ENCODE measurements at regions not wholly inside any gene's neighbourhood (a gene's known extent, or its start where the extent isn't known, plus 50 kb on each side); places are given as distances from the start of the nearest gene placed in this dataset.
A peak's percentile ranks its signal among the peaks of the same experiment; 100 is the strongest.

- Mint-ChIP-seq H3K4me3 (no peak overlapping the region), H3K4me1 (no peaks in the 10 kb centered on the region), H3K27ac (no peak overlapping the region), H3K9me3 (no peaks in the 10 kb centered on the region), H3K36me3 (no peaks in the 10 kb centered on the region), H3K27me3 (peaks cover 29% of the 10 kb centered on the region)
- ATAC-seq, result no peak
These were observed 440.1 kb upstream of the NFE2L3 start for GRCh38 chr7:25711940-25712339.

GRCh38 chr7:25712500-25712899 is 439.5 kb upstream of the NFE2L3 start:
- Mint-ChIP-seq H3K4me3 (no peak overlapping the region), H3K36me3 (no peaks in the 10 kb centered on the region), H3K4me1 (no peaks in the 10 kb centered on the region), H3K27me3 (peaks cover 35% of the 10 kb centered on the region), H3K27ac (no peak overlapping the region), H3K9me3 (no peaks in the 10 kb centered on the region)
- no peak for ATAC-seq

DNA sequence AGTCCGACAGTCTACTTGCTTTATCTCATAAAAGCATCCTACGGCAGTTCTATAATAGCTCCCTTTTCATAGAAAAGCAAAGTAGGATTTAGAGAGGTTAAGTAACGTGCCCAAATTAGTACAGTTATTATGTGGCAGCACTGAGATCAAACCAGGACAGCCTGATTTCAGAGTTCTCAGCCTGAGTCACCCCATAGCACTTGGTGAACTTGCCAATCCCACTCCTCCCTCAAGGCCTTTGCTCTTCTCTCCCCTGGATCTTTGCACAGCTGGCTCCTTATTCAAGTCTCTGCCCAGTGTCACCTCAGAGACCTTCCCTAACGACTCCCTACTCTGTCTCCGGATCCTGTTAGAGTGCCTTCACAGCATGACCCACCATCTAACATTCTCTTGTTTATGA is 438.0 kb upstream of the NFE2L3 start:
- Mint-ChIP-seq H3K27me3 (peaks cover 39% of the 10 kb centered on the region), H3K4me1 (no peaks in the 10 kb centered on the region), H3K27ac (no peak overlapping the region), H3K9me3 (no peaks in the 10 kb centered on the region), H3K36me3 (no peaks in the 10 kb centered on the region), H3K4me3 (no peak overlapping the region)
- no peak for ATAC-seq

GRCh38 chr7:25716421-25716820 is 435.6 kb upstream of the NFE2L3 start:
- peaks cover 55% of the 10 kb centered on the region for H3K27me3 Mint-ChIP-seq
- no peak for ATAC-seq

DNA sequence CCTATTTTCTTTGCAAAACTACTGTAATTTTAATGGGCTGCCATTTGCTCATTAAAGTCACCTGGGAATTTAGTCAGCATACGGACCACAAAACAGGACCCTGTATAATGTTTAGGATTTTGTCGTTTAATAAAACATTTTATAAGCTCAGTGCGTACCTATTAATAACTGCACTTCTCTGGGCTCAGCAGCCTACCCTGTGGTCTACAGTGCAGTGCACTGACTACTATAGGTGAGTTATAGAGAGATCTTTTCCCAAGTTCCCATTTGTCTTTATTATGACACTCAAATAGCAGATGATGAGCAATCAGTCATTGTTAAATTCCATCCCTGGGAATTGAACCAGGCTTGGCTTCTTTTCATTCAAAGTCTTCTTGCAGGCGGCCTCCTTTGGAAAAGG is 433.4 kb upstream of the NFE2L3 start:
- Mint-ChIP-seq H3K27ac (no peak overlapping the region), H3K36me3 (no peaks in the 10 kb centered on the region), H3K4me1 (no peaks in the 10 kb centered on the region), H3K27me3 (peaks cover 58% of the 10 kb centered on the region), H3K9me3 (no peaks in the 10 kb centered on the region), H3K4me3 (no peak overlapping the region)
- no peak for ATAC-seq

More at GRCh38 chr7:25716421-25716820, 435.6 kb upstream of the NFE2L3 start:
- Mint-ChIP-seq H3K9me3 (no peaks in the 10 kb centered on the region), H3K4me3 (no peak overlapping the region), H3K4me1 (no peaks in the 10 kb centered on the region), H3K27ac (no peak overlapping the region), H3K36me3 (no peaks in the 10 kb centered on the region)

DNA sequence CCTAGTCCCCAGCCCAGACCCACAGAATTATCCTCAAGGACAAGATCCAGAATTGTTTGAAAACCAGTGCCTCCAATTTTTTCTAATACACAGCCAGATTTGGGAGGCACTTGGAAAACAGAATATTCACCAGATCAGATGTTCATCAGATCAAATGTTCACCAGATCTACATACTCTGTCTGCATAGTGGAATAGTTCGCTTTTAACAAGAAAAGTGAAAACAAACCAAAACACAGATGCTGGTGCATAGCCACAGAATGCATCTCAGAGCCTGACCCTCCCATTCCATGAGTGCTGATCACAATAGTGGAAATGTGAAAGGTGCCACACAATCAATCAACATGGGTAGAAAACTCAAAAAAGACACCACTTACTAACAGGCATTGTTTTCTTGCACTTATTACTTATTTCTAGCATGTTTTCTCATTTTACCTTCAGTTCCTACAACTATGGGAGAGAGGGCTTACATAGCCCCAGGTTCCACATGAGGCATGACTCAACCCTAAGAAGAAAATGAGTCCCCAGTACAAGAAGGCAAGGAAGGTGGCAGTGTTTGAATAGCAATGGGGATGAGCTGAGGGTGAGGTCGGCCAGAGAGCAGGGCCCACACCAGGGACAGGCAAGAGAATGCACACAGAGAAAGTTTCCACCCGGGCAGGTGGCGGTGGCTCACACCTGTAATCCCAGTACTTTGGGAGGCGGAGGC is 432.7 kb upstream of the NFE2L3 start:
- Mint-ChIP-seq H3K4me1 (no peaks in the 10 kb centered on the region), H3K36me3 (no peaks in the 10 kb centered on the region), H3K9me3 (no peaks in the 10 kb centered on the region), H3K27me3 (peaks cover 51% of the 10 kb centered on the region), H3K27ac (no peak overlapping the region), H3K4me3 (no peak overlapping the region)
- no peak for ATAC-seq

GRCh38 chr7:25720427-25720826 is 431.6 kb upstream of the NFE2L3 start:
- peaks cover 43% of the 10 kb centered on the region for H3K27me3 Mint-ChIP-seq
- H3K36me3 Mint-ChIP-seq, result no peaks in the 10 kb centered on the region
- no peaks in the 10 kb centered on the region for H3K9me3 Mint-ChIP-seq
- H3K4me3 Mint-ChIP-seq, result no peak overlapping the region
- H3K27ac Mint-ChIP-seq, result no peak overlapping the region
- ATAC-seq, result no peak
- no peaks in the 10 kb centered on the region for H3K4me1 Mint-ChIP-seq

- no peak for ATAC-seq
- H3K9me3 Mint-ChIP-seq, result no peaks in the 10 kb centered on the region
- no peaks in the 10 kb centered on the region for H3K36me3 Mint-ChIP-seq
- no peak overlapping the region for H3K27ac Mint-ChIP-seq
- H3K27me3 Mint-ChIP-seq, result peaks cover 31% of the 10 kb centered on the region
- no peak overlapping the region for H3K4me3 Mint-ChIP-seq
- no peaks in the 10 kb centered on the region for H3K4me1 Mint-ChIP-seq
These were observed 429.1 kb upstream of the NFE2L3 start for GRCh38 chr7:25722856-25723255.

- Mint-ChIP-seq H3K4me1 (no peaks in the 10 kb centered on the region), H3K27ac (no peak overlapping the region), H3K4me3 (no peak overlapping the region), H3K36me3 (no peaks in the 10 kb centered on the region), H3K27me3 (peaks cover 21% of the 10 kb centered on the region), H3K9me3 (no peaks in the 10 kb centered on the region)
- ATAC-seq, result no peak
These were observed 426.5 kb upstream of the NFE2L3 start for GRCh38 chr7:25725451-25725850.

DNA sequence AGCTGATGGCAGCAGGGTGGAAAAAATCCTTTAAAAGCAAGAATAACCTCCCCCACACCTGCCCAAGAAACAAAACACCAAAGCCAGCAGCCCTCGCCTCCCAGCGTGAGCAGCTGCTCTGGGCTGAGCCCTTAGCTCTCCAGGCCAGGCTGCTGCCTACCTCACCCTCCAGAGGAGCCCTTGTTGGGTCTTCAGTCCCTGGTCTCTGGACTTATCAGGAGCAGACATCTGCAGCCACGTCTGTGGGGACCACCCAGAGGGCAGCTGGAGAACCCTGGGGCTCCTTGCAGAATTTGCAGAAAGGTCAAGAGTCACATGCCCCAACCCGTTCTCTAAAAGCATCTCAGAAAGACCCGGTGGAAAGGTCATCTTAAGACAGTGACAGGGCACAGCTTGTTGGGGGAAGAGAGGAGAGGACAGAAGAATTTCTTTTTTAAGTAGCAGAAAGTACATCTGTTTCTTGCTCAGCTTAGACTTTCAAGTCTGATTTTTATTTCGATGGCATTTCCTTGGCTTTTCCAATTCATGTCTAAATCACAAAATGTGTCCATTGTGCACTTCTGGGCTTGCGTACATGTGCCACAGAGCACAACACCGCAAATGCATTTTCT is 425.7 kb upstream of the NFE2L3 start:
- peaks cover 16% of the 10 kb centered on the region for H3K27me3 Mint-ChIP-seq
- no peaks in the 10 kb centered on the region for H3K4me1 Mint-ChIP-seq
- peak; percentile 50 for ATAC-seq
- no peaks in the 10 kb centered on the region for H3K9me3 Mint-ChIP-seq
- no peaks in the 10 kb centered on the region for H3K36me3 Mint-ChIP-seq
- no peak overlapping the region for H3K4me3 Mint-ChIP-seq
- no peak overlapping the region for H3K27ac Mint-ChIP-seq

GRCh38 chr7:25726781-25727311 is 425.2 kb upstream of the NFE2L3 start:
- H3K27ac Mint-ChIP-seq, result no peak overlapping the region
- no peak for ATAC-seq
- no peaks in the 10 kb centered on the region for H3K9me3 Mint-ChIP-seq
- H3K36me3 Mint-ChIP-seq, result no peaks in the 10 kb centered on the region
- H3K27me3 Mint-ChIP-seq, result peaks cover 11% of the 10 kb centered on the region
- H3K4me3 Mint-ChIP-seq, result no peak overlapping the region
- no peaks in the 10 kb centered on the region for H3K4me1 Mint-ChIP-seq

DNA sequence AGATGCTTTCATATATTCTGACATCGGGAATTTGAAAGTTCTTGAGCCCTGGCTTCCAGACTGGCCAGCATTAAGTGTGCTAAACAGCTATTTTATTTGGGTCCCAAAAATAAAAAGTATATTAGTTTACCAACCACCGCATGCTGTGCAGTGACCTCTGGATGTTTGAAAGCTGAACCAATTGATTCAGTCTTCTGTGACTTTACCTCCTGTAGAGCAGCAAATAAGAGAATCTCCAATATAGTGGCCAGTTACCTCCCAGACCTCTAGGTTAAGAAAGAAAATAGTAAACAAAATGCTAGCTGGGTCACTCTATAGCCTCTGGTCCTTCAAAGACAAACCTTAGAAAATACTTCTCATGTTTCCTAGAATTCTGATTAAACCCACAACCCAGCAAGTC is 424.6 kb upstream of the NFE2L3 start:
- H3K9me3 Mint-ChIP-seq, result no peaks in the 10 kb centered on the region
- no peaks in the 10 kb centered on the region for H3K36me3 Mint-ChIP-seq
- H3K4me1 Mint-ChIP-seq, result no peaks in the 10 kb centered on the region
- no peak overlapping the region for H3K27ac Mint-ChIP-seq
- no peak for ATAC-seq
- H3K4me3 Mint-ChIP-seq, result no peak overlapping the region
- peaks cover 11% of the 10 kb centered on the region for H3K27me3 Mint-ChIP-seq

DNA sequence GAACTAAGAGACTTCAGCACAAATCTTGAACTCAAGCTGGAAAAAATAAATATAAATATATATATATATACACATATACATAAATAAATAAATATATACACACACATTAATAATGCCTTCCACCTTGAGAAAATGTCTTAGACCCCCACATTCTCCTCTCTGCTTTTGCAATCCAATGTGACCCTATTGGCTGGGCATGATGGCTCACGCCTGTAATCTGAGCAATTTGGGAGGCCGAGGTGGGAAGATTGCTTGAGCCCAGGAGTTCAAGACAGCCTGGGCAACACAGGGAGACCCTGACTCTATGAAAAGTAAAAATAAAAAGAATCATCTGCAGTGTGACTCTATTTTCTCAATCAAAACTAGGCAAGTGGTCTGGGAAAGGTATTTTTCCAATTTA is 424.1 kb upstream of the NFE2L3 start:
- Mint-ChIP-seq H3K9me3 (no peaks in the 10 kb centered on the region), H3K27me3 (peaks cover 11% of the 10 kb centered on the region), H3K4me1 (no peaks in the 10 kb centered on the region), H3K4me3 (no peak overlapping the region), H3K27ac (no peak overlapping the region), H3K36me3 (no peaks in the 10 kb centered on the region)
- no peak for ATAC-seq

DNA sequence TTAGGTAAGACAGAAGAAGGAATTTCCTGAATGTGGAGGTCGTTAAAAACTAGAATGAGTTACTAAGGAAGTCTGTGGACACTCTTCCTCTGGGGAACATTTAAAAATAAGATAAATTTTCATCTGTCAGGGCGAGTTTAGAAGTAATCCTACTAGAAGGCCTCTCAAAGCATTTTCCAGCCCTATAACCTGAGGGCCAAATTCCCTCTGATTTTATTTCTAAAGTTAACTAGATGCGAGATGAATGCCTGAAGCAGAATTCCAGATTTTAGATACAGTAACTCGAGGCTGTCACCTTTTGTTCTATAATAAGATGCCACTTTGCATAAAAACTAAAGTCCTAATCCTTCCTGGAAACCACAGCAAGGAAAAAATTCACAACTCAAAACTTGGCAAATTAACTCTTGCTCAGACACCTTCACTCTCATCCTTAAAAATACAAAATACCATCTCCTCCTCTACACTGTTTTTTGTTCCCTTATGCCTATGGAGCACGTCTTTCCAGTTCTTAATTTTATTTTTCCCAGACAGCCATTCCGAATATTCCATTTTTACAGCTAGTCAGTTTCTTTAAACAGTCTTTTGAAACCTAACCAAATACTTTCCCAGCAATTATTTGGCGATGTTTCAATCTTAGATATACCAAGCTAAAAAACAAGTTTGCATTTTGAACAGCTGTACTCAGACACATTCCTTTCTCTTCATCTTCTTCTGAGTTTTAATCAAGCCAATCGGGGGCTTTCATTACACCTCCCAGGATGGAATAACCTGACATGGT is 420.7 kb upstream of the NFE2L3 start:
- Mint-ChIP-seq H3K4me3 (no peak overlapping the region), H3K27me3 (peaks cover 16% of the 10 kb centered on the region), H3K27ac (no peak overlapping the region)

GRCh38 chr7:25731846-25732245 is 420.2 kb upstream of the NFE2L3 start:
- Mint-ChIP-seq H3K9me3 (no peaks in the 10 kb centered on the region), H3K27me3 (peaks cover 16% of the 10 kb centered on the region), H3K4me1 (no peaks in the 10 kb centered on the region), H3K36me3 (no peaks in the 10 kb centered on the region), H3K27ac (no peak overlapping the region), H3K4me3 (no peak overlapping the region)
- ATAC-seq, result no peak

More for the DNA sequence above, 420.7 kb upstream of the NFE2L3 start:
- no peaks in the 10 kb centered on the region for H3K4me1 Mint-ChIP-seq
- H3K9me3 Mint-ChIP-seq, result no peaks in the 10 kb centered on the region
- no peaks in the 10 kb centered on the region for H3K36me3 Mint-ChIP-seq
- ATAC-seq, result no peak
